ENCODE measurements at regions not wholly inside any gene's neighbourhood (a gene's known extent, or its start where the extent isn't known, plus 50 kb on each side); places are given as distances from the start of the nearest gene placed in this dataset.
A peak's percentile ranks its signal among the peaks of the same experiment; 100 is the strongest.

DNA sequence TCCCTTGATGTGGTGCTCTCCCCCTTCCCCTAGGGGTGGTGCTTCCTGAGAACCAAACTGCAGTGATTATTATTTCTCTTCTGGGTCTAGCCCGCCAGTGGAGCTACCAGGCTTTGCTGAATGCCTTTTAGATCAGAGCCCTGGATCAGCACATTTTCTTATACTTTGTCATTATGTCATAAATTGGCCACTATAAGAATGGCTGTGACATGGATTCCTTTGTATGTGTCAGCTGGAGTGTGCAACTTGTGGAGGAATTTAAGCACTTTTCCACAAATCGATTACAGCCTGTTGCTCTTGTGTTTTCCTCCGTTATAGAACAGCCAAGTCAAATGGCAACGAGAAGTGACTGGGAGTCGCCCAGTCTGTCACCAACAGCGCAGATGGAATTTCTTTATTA, 273.3 kb downstream of the DUSP10 start:
- TF ChIP-seq, protein P1, sequence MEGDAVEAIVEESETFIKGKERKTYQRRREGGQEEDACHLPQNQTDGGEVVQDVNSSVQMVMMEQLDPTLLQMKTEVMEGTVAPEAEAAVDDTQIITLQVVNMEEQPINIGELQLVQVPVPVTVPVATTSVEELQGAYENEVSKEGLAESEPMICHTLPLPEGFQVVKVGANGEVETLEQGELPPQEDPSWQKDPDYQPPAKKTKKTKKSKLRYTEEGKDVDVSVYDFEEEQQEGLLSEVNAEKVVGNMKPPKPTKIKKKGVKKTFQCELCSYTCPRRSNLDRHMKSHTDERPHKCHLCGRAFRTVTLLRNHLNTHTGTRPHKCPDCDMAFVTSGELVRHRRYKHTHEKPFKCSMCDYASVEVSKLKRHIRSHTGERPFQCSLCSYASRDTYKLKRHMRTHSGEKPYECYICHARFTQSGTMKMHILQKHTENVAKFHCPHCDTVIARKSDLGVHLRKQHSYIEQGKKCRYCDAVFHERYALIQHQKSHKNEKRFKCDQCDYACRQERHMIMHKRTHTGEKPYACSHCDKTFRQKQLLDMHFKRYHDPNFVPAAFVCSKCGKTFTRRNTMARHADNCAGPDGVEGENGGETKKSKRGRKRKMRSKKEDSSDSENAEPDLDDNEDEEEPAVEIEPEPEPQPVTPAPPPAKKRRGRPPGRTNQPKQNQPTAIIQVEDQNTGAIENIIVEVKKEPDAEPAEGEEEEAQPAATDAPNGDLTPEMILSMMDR (IDR thresholded peaks at IDR 0.05), result no peak
- TF ChIP-seq POLR2A (IDR thresholded peaks at IDR 0.05), result no peak
- no peaks in the 10 kb centered on the region for H3K27me3 ChIP-seq
- intact Hi-C loops (cut with DNase I; ENCODE audit: low total_unique reads), result no loop called here
- no peaks in the 10 kb centered on the region for H3K4me1 ChIP-seq
- no peak overlapping the region for H3K4me3 ChIP-seq
- H3K36me3 ChIP-seq (ENCODE audit: low read depth, missing control alignments), result no peaks in the 10 kb centered on the region
- whole genome bisulfite sequencing, 2 donors, result 94 to 96% methylated on average over 6 of the region's 6 CpGs
- H3K9me3 ChIP-seq, result no peaks in the 10 kb centered on the region
- no peak overlapping the region for H3K27ac ChIP-seq
- no peak for DNase-seq

DNA sequence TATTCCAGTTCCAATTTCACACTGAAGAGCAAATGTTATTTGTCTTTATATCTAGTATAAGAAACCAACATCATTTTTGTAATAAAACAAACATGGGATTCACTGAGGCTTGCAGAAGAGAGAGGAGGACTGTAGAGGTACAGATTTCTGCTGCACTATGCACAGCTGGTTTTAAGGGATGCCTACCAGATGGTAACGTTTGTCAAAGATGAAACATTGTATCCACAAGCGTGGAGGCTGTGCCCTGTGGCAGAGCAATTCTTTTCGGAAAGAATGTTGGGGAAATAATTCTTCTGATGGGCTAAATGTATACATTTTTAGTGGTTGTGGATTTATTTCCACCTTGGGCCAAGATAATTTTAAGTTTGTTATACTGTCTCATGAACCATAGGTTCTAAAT, 272.4 kb downstream of the DUSP10 start:
- 35 to 40% methylated on average over 3 of the region's 3 CpGs for WGBS, 2 donors
- peak; percentile 32 for DNase-seq
- Histone ChIP-seq H3K4me1 (no peaks in the 10 kb centered on the region), H3K36me3 (ENCODE audit: low read depth, missing control alignments) (no peaks in the 10 kb centered on the region), H3K4me3 (no peak overlapping the region), H3K9me3 (no peaks in the 10 kb centered on the region), H3K27me3 (no peaks in the 10 kb centered on the region), H3K27ac (no peak overlapping the region)
- TF ChIP-seq POLR2A (IDR thresholded peaks at IDR 0.05), result no peak
- TF ChIP-seq, protein P1 (IDR thresholded peaks at IDR 0.05), result no peak
- intact Hi-C loops (cut with DNase I; ENCODE audit: low total_unique reads), result no loop called here

DNA sequence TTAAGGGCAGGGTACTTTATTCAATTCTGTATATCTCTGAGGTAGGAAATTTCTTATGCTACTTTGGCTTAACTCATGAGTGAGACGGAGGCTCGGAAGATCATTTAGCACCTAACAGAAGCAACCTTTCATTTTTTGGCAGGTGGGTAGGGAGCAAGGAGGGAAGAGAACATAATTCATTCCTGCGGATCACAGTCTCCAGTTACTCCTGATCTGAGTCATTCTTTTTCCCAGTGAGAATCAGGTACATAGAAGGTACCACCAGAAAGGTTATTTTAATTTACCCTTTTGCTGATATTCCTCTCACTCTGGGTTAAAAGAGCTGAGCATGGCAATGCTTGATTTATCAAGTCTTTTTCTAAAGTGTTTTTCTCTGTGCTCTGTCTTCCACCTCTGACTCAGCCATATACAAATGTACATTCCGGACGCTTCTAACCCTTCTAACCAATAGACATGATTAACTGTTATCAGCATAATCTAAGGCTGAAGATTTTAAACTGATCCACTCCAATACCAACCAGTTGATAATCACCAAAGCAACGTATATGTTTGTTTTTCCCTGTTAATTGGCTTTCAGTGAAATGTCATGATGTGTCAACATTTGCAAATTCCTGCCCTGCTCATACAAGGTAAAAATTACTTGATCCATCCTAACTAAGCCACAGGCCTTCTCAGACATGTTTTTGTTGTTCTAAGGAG, 271.7 kb downstream of the DUSP10 start:
- no peak for DNase-seq
- 68 to 72% methylated on average over 6 of the region's 6 CpGs for WGBS, 2 donors
- Histone ChIP-seq H3K27me3 (no peaks in the 10 kb centered on the region), H3K27ac (no peak overlapping the region), H3K9me3 (no peaks in the 10 kb centered on the region), H3K4me3 (no peak overlapping the region), H3K4me1 (no peaks in the 10 kb centered on the region), H3K36me3 (ENCODE audit: low read depth, missing control alignments) (no peaks in the 10 kb centered on the region)
- intact Hi-C loops (cut with DNase I; ENCODE audit: low total_unique reads), result no loop called here
- TF ChIP-seq, protein P1 (IDR thresholded peaks at IDR 0.05), result no peak
- TF ChIP-seq POLR2A (IDR thresholded peaks at IDR 0.05), result no peak

DNA sequence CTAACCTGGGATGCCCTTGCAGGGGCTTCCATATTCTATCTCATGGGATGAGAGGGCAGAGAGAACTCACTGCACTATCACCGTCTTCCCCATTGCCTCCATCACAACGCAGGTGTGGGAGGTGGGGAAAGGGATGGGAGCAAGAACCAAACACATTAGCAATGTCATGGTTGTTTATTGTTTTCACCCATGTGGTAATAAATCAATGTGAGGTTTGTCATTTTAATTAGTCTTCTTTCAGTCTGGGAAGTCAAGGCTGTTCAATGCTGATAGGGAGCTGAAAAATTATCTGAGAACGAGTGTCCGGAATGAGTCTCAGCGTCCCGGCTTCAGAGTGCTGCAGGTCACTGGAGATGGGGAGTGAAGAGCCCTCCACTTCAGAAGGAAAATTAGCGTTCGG, 268.5 kb downstream of the DUSP10 start:
- Histone ChIP-seq H3K4me3 (no peak overlapping the region), H3K4me1 (no peaks in the 10 kb centered on the region), H3K27ac (no peak overlapping the region), H3K9me3 (no peaks in the 10 kb centered on the region), H3K27me3 (no peaks in the 10 kb centered on the region), H3K36me3 (ENCODE audit: low read depth, missing control alignments) (no peaks in the 10 kb centered on the region)
- WGBS, 2 donors, result 28 to 56% methylated on average over 8 of the region's 8 CpGs
- DNase-seq, result no peak
- TF ChIP-seq, protein P1 (IDR thresholded peaks at IDR 0.05), result no peak
- TF ChIP-seq POLR2A (IDR thresholded peaks at IDR 0.05), result no peak
- intact Hi-C loops (cut with DNase I; ENCODE audit: low total_unique reads), result no loop called here

DNA sequence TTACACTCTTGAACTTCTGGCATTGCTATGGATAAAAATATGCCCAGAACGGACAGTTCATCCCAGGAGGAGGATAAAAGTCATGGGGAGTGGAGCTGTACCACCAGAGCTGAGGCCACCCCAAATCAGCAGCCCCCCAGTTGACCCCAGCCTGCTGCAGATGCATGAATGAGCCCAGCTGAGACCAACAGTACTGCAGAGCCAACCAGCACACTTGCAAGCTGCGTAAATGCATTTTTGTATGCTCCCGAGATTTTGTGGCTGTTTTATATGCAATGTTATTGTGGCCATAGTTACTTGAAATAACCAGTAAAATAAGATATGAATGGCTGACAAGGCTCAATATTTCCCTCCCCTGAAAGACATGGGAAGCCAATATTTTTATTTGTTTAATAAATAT, 264.6 kb downstream of the DUSP10 start:
- no peak for DNase-seq
- Histone ChIP-seq H3K27ac (no peak overlapping the region), H3K36me3 (ENCODE audit: low read depth, missing control alignments) (no peaks in the 10 kb centered on the region), H3K4me3 (no peak overlapping the region), H3K9me3 (no peaks in the 10 kb centered on the region), H3K4me1 (no peaks in the 10 kb centered on the region), H3K27me3 (no peaks in the 10 kb centered on the region)
- WGBS, 2 donors, result 54 to 75% methylated on average over 3 of the region's 3 CpGs
- TF ChIP-seq, protein P1 (IDR thresholded peaks at IDR 0.05), result no peak
- TF ChIP-seq POLR2A (IDR thresholded peaks at IDR 0.05), result no peak
- intact Hi-C loops (cut with DNase I; ENCODE audit: low total_unique reads), result no loop called here

Data from testis (tissue), 2 donors.